ENCODE measurements at regions not wholly inside any gene's neighbourhood (a gene's known extent, or its start where the extent isn't known, plus 50 kb on each side); places are given as distances from the start of the nearest gene placed in this dataset.

DNA sequence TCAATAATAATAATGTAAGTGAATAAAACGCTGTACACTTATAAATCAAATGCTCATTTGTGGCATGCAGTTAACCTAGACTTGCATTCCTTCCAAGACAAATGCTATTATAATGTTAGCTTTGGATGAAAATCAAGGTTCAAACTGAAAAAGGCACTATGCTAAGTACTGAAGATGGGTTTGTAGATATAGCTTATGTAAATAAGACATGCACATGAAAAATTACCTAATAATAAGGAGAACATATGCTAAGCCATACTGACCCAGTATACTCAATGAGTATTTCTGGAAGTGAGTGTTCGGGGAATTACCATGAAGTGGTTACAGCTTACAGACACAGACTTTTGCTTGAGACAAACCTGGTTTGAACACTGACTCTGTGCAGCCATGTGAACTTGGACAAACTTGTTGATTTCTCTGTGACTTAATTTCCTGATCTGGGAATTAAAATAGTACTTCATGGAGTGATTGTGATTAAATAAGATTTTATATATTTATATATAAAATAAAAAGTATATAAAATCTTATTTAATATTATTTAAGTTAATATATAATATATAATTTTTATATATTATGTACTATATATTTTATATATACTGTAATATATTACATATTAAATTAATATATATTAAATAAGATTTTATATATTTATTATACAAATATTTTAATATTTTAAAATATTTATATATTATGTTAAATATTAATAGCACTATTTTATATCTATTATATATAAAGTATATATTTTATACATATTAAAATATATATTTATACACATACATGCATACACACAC lies 159.2 kb downstream of the ZPLD1 start:
- no peak for TF ChIP-seq ETV6 (conservative IDR thresholded peaks at IDR 0.05 in 1 of 2, IDR thresholded peaks at IDR 0.05 in 1 of 2; ENCODE audit: borderline replicate concordance in 1 of 2, low read depth in 1 of 2)
- no peak for TF ChIP-seq NFIC (IDR thresholded peaks at IDR 0.05; ENCODE audit: low read depth, low read length)
- no peak for TF ChIP-seq ZNF24 (IDR thresholded peaks at IDR 0.05)
- TF ChIP-seq, protein P1, sequence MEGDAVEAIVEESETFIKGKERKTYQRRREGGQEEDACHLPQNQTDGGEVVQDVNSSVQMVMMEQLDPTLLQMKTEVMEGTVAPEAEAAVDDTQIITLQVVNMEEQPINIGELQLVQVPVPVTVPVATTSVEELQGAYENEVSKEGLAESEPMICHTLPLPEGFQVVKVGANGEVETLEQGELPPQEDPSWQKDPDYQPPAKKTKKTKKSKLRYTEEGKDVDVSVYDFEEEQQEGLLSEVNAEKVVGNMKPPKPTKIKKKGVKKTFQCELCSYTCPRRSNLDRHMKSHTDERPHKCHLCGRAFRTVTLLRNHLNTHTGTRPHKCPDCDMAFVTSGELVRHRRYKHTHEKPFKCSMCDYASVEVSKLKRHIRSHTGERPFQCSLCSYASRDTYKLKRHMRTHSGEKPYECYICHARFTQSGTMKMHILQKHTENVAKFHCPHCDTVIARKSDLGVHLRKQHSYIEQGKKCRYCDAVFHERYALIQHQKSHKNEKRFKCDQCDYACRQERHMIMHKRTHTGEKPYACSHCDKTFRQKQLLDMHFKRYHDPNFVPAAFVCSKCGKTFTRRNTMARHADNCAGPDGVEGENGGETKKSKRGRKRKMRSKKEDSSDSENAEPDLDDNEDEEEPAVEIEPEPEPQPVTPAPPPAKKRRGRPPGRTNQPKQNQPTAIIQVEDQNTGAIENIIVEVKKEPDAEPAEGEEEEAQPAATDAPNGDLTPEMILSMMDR (IDR thresholded peaks at IDR 0.05 in 2 of 3, conservative IDR thresholded peaks at IDR 0.05 in 1 of 3; ENCODE audit: control insufficient read depth in 2 of 3, extremely low read depth in 1 of 3, insufficient read depth in 1 of 3, low read depth in 3 of 3, low read length in 3 of 3), result no peak
- TF ChIP-seq, protein P2, sequence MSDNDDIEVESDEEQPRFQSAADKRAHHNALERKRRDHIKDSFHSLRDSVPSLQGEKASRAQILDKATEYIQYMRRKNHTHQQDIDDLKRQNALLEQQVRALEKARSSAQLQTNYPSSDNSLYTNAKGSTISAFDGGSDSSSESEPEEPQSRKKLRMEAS (IDR thresholded peaks at IDR 0.05; ENCODE audit: low read depth, low read length), result no peak
- TF ChIP-seq, protein P3, sequence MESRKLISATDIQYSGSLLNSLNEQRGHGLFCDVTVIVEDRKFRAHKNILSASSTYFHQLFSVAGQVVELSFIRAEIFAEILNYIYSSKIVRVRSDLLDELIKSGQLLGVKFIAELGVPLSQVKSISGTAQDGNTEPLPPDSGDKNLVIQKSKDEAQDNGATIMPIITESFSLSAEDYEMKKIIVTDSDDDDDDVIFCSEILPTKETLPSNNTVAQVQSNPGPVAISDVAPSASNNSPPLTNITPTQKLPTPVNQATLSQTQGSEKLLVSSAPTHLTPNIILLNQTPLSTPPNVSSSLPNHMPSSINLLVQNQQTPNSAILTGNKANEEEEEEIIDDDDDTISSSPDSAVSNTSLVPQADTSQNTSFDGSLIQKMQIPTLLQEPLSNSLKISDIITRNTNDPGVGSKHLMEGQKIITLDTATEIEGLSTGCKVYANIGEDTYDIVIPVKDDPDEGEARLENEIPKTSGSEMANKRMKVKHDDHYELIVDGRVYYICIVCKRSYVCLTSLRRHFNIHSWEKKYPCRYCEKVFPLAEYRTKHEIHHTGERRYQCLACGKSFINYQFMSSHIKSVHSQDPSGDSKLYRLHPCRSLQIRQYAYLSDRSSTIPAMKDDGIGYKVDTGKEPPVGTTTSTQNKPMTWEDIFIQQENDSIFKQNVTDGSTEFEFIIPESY (IDR thresholded peaks at IDR 0.05), result no peak
- TF ChIP-seq POLR2AphosphoS2 (IDR thresholded peaks at IDR 0.05; ENCODE audit: low read depth, low read length), result no peak
- TF ChIP-seq RFX5 (IDR thresholded peaks at IDR 0.05; ENCODE audit: low read depth, low read length), result no peak
- TF ChIP-seq EZH2 (IDR thresholded peaks at IDR 0.05; ENCODE audit: borderline replicate concordance, control insufficient read depth, low read depth, low read length), result no peak
- TF ChIP-seq, protein P4, sequence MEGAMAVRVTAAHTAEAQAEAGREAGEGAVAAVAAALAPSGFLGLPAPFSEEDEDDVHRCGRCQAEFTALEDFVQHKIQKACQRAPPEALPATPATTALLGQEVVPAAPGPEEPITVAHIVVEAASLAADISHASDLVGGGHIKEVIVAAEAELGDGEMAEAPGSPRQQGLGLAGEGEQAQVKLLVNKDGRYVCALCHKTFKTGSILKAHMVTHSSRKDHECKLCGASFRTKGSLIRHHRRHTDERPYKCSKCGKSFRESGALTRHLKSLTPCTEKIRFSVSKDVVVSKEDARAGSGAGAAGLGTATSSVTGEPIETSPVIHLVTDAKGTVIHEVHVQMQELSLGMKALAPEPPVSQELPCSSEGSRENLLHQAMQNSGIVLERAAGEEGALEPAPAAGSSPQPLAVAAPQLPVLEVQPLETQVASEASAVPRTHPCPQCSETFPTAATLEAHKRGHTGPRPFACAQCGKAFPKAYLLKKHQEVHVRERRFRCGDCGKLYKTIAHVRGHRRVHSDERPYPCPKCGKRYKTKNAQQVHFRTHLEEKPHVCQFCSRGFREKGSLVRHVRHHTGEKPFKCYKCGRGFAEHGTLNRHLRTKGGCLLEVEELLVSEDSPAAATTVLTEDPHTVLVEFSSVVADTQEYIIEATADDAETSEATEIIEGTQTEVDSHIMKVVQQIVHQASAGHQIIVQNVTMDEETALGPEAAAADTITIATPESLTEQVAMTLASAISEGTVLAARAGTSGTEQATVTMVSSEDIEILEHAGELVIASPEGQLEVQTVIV (IDR thresholded peaks at IDR 0.05; ENCODE audit: borderline replicate concordance, partially characterized antibody), result no peak
- no peak for TF ChIP-seq TCF7 (IDR thresholded peaks at IDR 0.05; ENCODE audit: borderline replicate concordance)
- TF ChIP-seq CREB1 (IDR thresholded peaks at IDR 0.05; ENCODE audit: low read depth), result no peak
- no peak for TF ChIP-seq POLR2AphosphoS5 (IDR thresholded peaks at IDR 0.05; ENCODE audit: low read length)
